ENCODE measurements at regions not wholly inside any gene's neighbourhood (a gene's known extent, or its start where the extent isn't known, plus 50 kb on each side); places are given as distances from the start of the nearest gene placed in this dataset.

DNA sequence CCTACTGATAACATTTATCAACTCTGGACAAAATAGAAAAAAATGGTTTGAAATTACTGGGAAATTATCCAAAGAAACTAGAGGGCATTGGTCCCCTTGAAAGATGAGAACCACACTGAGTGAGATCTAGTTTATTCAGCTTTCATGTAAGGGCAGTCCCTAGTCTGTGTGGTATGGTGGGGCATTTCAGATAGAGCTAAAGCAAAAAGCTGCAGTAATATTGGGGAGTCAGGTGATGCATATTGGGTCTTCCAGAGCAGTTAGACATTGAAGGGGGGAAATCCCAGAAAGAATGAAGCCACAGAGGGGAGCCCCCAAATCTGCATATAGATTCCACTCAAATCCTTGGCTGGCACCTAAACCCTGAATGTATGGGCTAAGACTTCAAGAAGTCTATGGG, 347.7 kb upstream of the POU3F1 start:
- TF ChIP-seq, protein P1, sequence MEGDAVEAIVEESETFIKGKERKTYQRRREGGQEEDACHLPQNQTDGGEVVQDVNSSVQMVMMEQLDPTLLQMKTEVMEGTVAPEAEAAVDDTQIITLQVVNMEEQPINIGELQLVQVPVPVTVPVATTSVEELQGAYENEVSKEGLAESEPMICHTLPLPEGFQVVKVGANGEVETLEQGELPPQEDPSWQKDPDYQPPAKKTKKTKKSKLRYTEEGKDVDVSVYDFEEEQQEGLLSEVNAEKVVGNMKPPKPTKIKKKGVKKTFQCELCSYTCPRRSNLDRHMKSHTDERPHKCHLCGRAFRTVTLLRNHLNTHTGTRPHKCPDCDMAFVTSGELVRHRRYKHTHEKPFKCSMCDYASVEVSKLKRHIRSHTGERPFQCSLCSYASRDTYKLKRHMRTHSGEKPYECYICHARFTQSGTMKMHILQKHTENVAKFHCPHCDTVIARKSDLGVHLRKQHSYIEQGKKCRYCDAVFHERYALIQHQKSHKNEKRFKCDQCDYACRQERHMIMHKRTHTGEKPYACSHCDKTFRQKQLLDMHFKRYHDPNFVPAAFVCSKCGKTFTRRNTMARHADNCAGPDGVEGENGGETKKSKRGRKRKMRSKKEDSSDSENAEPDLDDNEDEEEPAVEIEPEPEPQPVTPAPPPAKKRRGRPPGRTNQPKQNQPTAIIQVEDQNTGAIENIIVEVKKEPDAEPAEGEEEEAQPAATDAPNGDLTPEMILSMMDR (IDR thresholded peaks at IDR 0.05 in 8 of 11, conservative IDR thresholded peaks at IDR 0.05 in 3 of 11): no peak
- TF ChIP-seq POLR2A (IDR thresholded peaks at IDR 0.05): no peak

Measured in spleen (tissue), 7 donors.